HEK293 (cell line): ENCODE measurements at regions not wholly inside any gene's neighbourhood (a gene's known extent, or its start where the extent isn't known, plus 50 kb on each side); places are given as distances from the start of the nearest gene placed in this dataset.

ENCODE experiments used
- CTCF ChIA-PET: fragments of 350-600 bp; formaldehyde crosslinking; extraction: SDS; loops from one replicate; lab custom pipeline; 2021; ENCODE audit warnings: antibody characterized with exemption; lab: Yijun Ruan, JAX
- POLR2A ChIA-PET: fragments of 300-600 bp; formaldehyde crosslinking; extraction: SDS; loops from one replicate; lab custom pipeline; 2020; ENCODE audit warnings: antibody characterized with exemption, inconsistent platforms; lab: Yijun Ruan, JAX
- H3K27ac ChIP-seq: fragments of 200-500 bp; sonication (Bioruptor generic); 2 replicates; pipeline ENCODE4 v1.5.1; 2014; ENCODE audit warnings: low read depth, low read length, control low read depth, inconsistent platforms; ENCODE audit errors: extremely low read depth
- H3K36me3 ChIP-seq, 2 experiments: fragments of 200-500 bp in 1 of 2; sonication (Bioruptor generic) in 1 of 2; 1 replicate in 1 of 2; 2 replicates in 1 of 2; pipeline ENCODE4 v1.5.1; 2014 to 2017; ENCODE audit warnings: inconsistent platforms in 2 of 2, low read length in 2 of 2; ENCODE audit not compliant: control insufficient read depth in 2 of 2, insufficient read depth in 1 of 2
- H3K4me1 ChIP-seq: fragments of 200-500 bp; sonication (Bioruptor generic); 2 replicates; pipeline ENCODE4 v1.5.1; 2014; ENCODE audit warnings: mild to moderate bottlenecking, low read length, inconsistent platforms; ENCODE audit not compliant: control insufficient read depth, insufficient read depth
- H3K4me3 ChIP-seq: 2 replicates; pipeline ENCODE4 v1.5.1; 2011; ENCODE audit warnings: low read depth, mild to moderate bottlenecking, control low read depth, low read length, moderate library complexity
- H3K9me3 ChIP-seq: fragments of 200-500 bp; sonication (Bioruptor generic); 2 replicates; pipeline ENCODE4 v1.5.1; 2014; ENCODE audit warnings: low read depth, low read length, inconsistent platforms; ENCODE audit not compliant: control insufficient read depth, insufficient read depth
- GLI2 ChIP-seq: fragments of 450-650 bp; formaldehyde crosslinking; IDR thresholded peaks from 2 replicates; pipeline ENCODE4; 2017; ENCODE audit warnings: missing biosample characterization, missing genetic modification characterization, low read depth, borderline replicate concordance
- MYNN ChIP-seq: fragments of 450-650 bp; formaldehyde crosslinking; IDR thresholded peaks from 2 replicates; pipeline ENCODE4 v1.5.1; 2016; ENCODE audit warnings: missing biosample characterization, missing genetic modification characterization, borderline replicate concordance
- RBAK ChIP-seq: fragments of 450-650 bp; formaldehyde crosslinking; IDR thresholded peaks from 2 replicates; pipeline ENCODE4 v1.5.1; 2016; ENCODE audit warnings: missing biosample characterization, missing genetic modification characterization
- ZBTB21 ChIP-seq: fragments of 450-650 bp; formaldehyde crosslinking; IDR thresholded peaks from 2 replicates; pipeline ENCODE4 v1.5.1; 2017; ENCODE audit warnings: missing biosample characterization, missing genetic modification characterization
- ZBTB48 ChIP-seq: fragments of 450-650 bp; formaldehyde crosslinking; IDR thresholded peaks from 2 replicates; pipeline ENCODE4 v1.5.1; 2016; ENCODE audit warnings: missing biosample characterization, missing genetic modification characterization
- ZNF114 ChIP-seq: fragments of 450-650 bp; formaldehyde crosslinking; IDR thresholded peaks from 2 replicates; pipeline ENCODE4 v1.5.0; 2017; ENCODE audit warnings: missing biosample characterization, missing genetic modification characterization
- ZNF169 ChIP-seq: fragments of 450-650 bp; formaldehyde crosslinking; IDR thresholded peaks from 2 replicates; pipeline ENCODE4 v1.5.1; 2016; ENCODE audit warnings: missing biosample characterization, missing genetic modification characterization
- ZNF248 ChIP-seq: fragments of 450-650 bp; formaldehyde crosslinking; IDR thresholded peaks from 2 replicates; pipeline ENCODE4 v1.5.1; 2017; ENCODE audit warnings: missing biosample characterization, missing genetic modification characterization
- ZNF521 ChIP-seq: fragments of 450-650 bp; formaldehyde crosslinking; IDR thresholded peaks from 2 replicates; pipeline ENCODE4 v1.5.1; 2017; ENCODE audit warnings: missing biosample characterization, mild to moderate bottlenecking, missing genetic modification characterization
- ZNF660 ChIP-seq: fragments of 450-650 bp; IDR thresholded peaks from 2 replicates; pipeline ENCODE4 v1.5.1; 2018; ENCODE audit warnings: missing biosample characterization, mild to moderate bottlenecking, missing genetic modification characterization
- ZNF664 ChIP-seq: fragments of 450-650 bp; formaldehyde crosslinking; IDR thresholded peaks from 2 replicates; pipeline ENCODE4 v1.5.1; 2016; ENCODE audit warnings: missing biosample characterization, missing genetic modification characterization
- TF ChIP-seq, protein P1 (sequence below): fragments of 450-650 bp; formaldehyde crosslinking; IDR thresholded peaks from 2 replicates; pipeline ENCODE4 v1.5.1; 2016; ENCODE audit warnings: missing biosample characterization, missing genetic modification characterization
- TF ChIP-seq, protein P2 (sequence below): fragments of 450-650 bp; formaldehyde crosslinking; IDR thresholded peaks from 2 replicates; pipeline ENCODE4 v1.5.1; 2016; ENCODE audit warnings: missing biosample characterization, missing genetic modification characterization
- TF ChIP-seq, protein P3 (sequence below): fragments of 450-650 bp; formaldehyde crosslinking; IDR thresholded peaks from 2 replicates; pipeline ENCODE4 v1.5.1; 2016; ENCODE audit warnings: missing biosample characterization, missing genetic modification characterization
- TF ChIP-seq, protein P4 (sequence below): fragments of 450-650 bp; formaldehyde crosslinking; optimal IDR thresholded peaks from 2 replicates; pipeline ENCODE3; 2016; ENCODE audit warnings: missing biosample characterization, mild to moderate bottlenecking, missing genetic modification characterization
- TF ChIP-seq, protein P5 (sequence below): fragments of 450-650 bp; formaldehyde crosslinking; IDR thresholded peaks from 2 replicates; pipeline ENCODE4 v1.5.1; 2016; ENCODE audit warnings: missing biosample characterization, missing genetic modification characterization
- TF ChIP-seq, protein P6 (sequence below): fragments of 450-650 bp; formaldehyde crosslinking; IDR thresholded peaks from 2 replicates; pipeline ENCODE4 v1.5.1; 2016; ENCODE audit warnings: missing biosample characterization, missing genetic modification characterization

DNA sequence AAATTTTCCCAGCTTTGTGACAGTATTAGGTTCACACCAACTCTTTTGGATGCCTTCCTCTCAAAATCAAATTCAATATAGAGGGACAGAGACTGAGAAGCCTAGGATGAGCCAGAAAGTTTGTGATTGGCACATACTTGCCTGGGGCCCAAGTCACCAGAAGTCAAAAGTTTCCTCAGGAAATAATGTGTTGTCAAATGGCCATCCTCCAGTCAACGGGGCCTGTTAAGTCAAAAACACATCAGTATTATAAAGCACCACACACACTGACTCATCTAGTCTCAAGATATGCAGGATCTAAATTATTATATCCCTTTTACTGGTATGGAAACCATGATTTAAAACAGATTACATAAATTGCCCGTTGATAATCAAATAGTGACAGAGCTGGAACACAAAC is 158.1 kb downstream of the AHR start (continued):
- TF ChIP-seq, protein P1, sequence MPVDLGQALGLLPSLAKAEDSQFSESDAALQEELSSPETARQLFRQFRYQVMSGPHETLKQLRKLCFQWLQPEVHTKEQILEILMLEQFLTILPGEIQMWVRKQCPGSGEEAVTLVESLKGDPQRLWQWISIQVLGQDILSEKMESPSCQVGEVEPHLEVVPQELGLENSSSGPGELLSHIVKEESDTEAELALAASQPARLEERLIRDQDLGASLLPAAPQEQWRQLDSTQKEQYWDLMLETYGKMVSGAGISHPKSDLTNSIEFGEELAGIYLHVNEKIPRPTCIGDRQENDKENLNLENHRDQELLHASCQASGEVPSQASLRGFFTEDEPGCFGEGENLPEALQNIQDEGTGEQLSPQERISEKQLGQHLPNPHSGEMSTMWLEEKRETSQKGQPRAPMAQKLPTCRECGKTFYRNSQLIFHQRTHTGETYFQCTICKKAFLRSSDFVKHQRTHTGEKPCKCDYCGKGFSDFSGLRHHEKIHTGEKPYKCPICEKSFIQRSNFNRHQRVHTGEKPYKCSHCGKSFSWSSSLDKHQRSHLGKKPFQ (tag by site-specific recombination), result no peak
- TF ChIP-seq, protein P2, sequence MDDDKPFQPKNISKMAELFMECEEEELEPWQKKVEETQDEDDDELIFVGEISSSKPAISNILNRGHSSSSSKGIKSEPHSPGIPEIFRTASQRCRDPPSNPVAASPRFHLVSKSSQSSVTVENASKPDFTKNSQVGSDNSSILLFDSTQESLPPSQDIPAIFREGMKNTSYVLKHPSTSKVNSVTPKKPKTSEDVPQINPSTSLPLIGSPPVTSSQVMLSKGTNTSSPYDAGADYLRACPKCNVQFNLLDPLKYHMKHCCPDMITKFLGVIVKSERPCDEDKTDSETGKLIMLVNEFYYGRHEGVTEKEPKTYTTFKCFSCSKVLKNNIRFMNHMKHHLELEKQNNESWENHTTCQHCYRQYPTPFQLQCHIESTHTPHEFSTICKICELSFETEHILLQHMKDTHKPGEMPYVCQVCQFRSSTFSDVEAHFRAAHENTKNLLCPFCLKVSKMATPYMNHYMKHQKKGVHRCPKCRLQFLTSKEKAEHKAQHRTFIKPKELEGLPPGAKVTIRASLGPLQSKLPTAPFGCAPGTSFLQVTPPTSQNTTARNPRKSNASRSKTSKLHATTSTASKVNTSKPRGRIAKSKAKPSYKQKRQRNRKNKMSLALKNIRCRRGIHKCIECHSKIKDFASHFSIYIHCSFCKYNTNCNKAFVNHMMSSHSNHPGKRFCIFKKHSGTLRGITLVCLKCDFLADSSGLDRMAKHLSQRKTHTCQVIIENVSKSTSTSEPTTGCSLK (tag by site-specific recombination), result no peak

DNA sequence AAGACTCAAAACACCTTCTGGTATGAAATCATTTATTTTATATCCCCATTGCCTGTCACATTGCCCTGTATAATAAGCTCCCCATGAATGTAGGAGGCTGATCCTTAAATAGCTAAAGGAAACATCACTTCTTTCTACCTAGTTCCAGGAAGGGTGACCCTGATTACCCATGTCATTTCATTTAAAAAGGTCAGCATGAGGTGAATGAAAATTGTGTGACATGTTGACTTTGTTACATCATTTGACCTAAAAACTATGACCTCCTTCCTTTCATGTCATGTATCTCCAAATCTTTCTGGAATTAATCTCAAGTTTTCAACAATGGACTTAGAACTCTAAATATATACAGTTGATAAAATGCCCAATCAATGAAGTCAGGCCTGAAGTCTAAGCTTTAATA is 161.5 kb downstream of the AHR start:
- H3K27ac ChIP-seq, result no peak overlapping the region
- H3K4me1 ChIP-seq, result peaks cover 3% of the 10 kb centered on the region; the same call in 1 of the 2 replicates
- CTCF ChIA-PET, result interaction anchor here (1.0 kb wide), 1 partner anchor 25 kb away, joined by 6 read pairs; no protein-coding TSS in a partner anchor
- TF ChIP-seq, protein P3, sequence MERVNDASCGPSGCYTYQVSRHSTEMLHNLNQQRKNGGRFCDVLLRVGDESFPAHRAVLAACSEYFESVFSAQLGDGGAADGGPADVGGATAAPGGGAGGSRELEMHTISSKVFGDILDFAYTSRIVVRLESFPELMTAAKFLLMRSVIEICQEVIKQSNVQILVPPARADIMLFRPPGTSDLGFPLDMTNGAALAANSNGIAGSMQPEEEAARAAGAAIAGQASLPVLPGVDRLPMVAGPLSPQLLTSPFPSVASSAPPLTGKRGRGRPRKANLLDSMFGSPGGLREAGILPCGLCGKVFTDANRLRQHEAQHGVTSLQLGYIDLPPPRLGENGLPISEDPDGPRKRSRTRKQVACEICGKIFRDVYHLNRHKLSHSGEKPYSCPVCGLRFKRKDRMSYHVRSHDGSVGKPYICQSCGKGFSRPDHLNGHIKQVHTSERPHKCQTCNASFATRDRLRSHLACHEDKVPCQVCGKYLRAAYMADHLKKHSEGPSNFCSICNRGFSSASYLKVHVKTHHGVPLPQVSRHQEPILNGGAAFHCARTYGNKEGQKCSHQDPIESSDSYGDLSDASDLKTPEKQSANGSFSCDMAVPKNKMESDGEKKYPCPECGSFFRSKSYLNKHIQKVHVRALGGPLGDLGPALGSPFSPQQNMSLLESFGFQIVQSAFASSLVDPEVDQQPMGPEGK (tag by site-specific recombination), result no peak
- no peak for TF ChIP-seq RBAK (tag by site-specific recombination)
- H3K4me3 ChIP-seq, result no peak overlapping the region
- H3K9me3 ChIP-seq, result no peaks in the 10 kb centered on the region
- POLR2A ChIA-PET, result no interaction called here
- no peaks in the 10 kb centered on the region for H3K36me3 ChIP-seq

DNA sequence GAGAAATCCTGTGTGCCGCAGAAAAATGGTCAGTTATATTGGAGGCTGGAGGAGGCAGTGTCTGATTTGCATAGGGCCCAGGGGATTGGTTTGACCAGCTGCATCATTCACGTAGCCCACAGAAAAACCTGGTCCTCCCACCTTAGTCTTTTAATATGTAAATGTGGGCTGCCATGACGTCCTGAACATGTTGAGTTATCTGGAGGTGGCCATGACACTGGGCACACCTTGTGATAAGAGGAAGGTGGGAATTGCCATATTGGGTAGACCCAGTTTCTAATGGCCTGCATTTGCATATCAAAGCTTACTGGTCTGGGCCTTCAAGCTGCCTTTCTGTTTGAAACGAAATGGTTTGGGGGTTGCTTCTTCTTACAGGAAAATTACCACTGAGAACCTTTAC is 162.2 kb downstream of the AHR start:
- H3K27ac ChIP-seq, result no peak overlapping the region
- no peak overlapping the region for H3K4me3 ChIP-seq
- no peaks in the 10 kb centered on the region for H3K9me3 ChIP-seq
- TF ChIP-seq, protein P4, sequence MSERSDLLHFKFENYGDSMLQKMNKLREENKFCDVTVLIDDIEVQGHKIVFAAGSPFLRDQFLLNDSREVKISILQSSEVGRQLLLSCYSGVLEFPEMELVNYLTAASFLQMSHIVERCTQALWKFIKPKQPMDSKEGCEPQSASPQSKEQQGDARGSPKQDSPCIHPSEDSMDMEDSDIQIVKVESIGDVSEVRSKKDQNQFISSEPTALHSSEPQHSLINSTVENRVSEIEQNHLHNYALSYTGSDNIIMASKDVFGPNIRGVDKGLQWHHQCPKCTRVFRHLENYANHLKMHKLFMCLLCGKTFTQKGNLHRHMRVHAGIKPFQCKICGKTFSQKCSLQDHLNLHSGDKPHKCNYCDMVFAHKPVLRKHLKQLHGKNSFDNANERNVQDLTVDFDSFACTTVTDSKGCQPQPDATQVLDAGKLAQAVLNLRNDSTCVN (tag by site-specific recombination), result no peak
- TF ChIP-seq ZNF521 (tag by site-specific recombination), result no peak
- no peak for TF ChIP-seq RBAK (tag by site-specific recombination)
- TF ChIP-seq ZBTB48 (tag by site-specific recombination), result no peak
- TF ChIP-seq ZNF248 (tag by site-specific recombination), result no peak
- TF ChIP-seq, protein P5, sequence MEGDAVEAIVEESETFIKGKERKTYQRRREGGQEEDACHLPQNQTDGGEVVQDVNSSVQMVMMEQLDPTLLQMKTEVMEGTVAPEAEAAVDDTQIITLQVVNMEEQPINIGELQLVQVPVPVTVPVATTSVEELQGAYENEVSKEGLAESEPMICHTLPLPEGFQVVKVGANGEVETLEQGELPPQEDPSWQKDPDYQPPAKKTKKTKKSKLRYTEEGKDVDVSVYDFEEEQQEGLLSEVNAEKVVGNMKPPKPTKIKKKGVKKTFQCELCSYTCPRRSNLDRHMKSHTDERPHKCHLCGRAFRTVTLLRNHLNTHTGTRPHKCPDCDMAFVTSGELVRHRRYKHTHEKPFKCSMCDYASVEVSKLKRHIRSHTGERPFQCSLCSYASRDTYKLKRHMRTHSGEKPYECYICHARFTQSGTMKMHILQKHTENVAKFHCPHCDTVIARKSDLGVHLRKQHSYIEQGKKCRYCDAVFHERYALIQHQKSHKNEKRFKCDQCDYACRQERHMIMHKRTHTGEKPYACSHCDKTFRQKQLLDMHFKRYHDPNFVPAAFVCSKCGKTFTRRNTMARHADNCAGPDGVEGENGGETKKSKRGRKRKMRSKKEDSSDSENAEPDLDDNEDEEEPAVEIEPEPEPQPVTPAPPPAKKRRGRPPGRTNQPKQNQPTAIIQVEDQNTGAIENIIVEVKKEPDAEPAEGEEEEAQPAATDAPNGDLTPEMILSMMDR (tag by site-specific recombination), result no peak
- no peak for TF ChIP-seq GLI2
- no peak for TF ChIP-seq ZNF169 (tag by site-specific recombination)
- no peak for TF ChIP-seq MYNN
- TF ChIP-seq, protein P6, sequence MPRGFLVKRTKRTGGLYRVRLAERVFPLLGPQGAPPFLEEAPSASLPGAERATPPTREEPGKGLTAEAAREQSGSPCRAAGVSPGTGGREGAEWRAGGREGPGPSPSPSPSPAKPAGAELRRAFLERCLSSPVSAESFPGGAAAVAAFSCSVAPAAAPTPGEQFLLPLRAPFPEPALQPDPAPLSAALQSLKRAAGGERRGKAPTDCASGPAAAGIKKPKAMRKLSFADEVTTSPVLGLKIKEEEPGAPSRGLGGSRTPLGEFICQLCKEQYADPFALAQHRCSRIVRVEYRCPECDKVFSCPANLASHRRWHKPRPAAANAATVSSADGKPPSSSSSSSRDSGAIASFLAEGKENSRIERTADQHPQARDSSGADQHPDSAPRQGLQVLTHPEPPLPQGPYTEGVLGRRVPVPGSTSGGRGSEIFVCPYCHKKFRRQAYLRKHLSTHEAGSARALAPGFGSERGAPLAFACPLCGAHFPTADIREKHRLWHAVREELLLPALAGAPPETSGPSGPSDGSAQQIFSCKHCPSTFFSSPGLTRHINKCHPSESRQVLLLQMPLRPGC (tag by site-specific recombination), result no peak
- no peak for TF ChIP-seq ZNF664
- no peak for TF ChIP-seq ZNF114
- TF ChIP-seq ZBTB21 (tag by site-specific recombination), result no peak
- TF ChIP-seq ZNF660, result no peak
- peaks cover 3% of the 10 kb centered on the region; the same call in 1 of the 2 replicates for H3K4me1 ChIP-seq
- POLR2A ChIA-PET, result no interaction called here
- CTCF ChIA-PET, result no interaction called here
- no peaks in the 10 kb centered on the region for H3K36me3 ChIP-seq
